ENCODE measurements at regions not wholly inside any gene's neighbourhood (a gene's known extent, or its start where the extent isn't known, plus 50 kb on each side); places are given as distances from the start of the nearest gene placed in this dataset.
A peak's percentile ranks its signal among the peaks of the same experiment; 100 is the strongest.

GRCh38 chr10:110387983-110388686 lies 83.4 kb upstream of the SMNDC1 start (continued):
- no peak for TF ChIP-seq NR2C2 (CRISPR knock-in tag; IDR thresholded peaks at IDR 0.05)
- peak; percentile 72 for TF ChIP-seq NR2C2 (tag; IDR thresholded peaks at IDR 0.05)
- no peak for TF ChIP-seq TEAD2 (tag; IDR thresholded peaks at IDR 0.05)
- TF ChIP-seq, protein P1, sequence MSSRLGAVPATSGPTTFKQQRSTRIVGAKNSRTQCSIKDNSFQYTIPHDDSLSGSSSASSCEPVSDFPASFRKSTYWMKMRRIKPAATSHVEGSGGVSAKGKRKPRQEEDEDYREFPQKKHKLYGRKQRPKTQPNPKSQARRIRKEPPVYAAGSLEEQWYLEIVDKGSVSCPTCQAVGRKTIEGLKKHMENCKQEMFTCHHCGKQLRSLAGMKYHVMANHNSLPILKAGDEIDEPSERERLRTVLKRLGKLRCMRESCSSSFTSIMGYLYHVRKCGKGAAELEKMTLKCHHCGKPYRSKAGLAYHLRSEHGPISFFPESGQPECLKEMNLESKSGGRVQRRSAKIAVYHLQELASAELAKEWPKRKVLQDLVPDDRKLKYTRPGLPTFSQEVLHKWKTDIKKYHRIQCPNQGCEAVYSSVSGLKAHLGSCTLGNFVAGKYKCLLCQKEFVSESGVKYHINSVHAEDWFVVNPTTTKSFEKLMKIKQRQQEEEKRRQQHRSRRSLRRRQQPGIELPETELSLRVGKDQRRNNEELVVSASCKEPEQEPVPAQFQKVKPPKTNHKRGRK (tag; IDR thresholded peaks at IDR 0.05): peak; percentile 67
- no peak for TF ChIP-seq DPF2 (IDR thresholded peaks at IDR 0.05)
- TF ChIP-seq ZNF175 (CRISPR knock-in tag; IDR thresholded peaks at IDR 0.05; ENCODE audit: low read depth): no peak
- TF ChIP-seq NR2C1 (IDR thresholded peaks at IDR 0.05): no peak
- TF ChIP-seq NR2C1 (tag; IDR thresholded peaks at IDR 0.05): peak; percentile 64
- TF ChIP-seq MEIS2 (IDR thresholded peaks at IDR 0.05; ENCODE audit: partially characterized antibody): peak; percentile 17

- DNase-seq (ENCODE audit: extremely low read depth in 1 of 4, low spot score in 3 of 4) (peak; percentile 23 to 46 (median 31)), ATAC-seq (peak; percentile 91), FAIRE-seq (peak; percentile 37)
- no TSS peak for BruUV-seq (replicated peaks)
- CTCF ChIA-PET (ENCODE audit: low intra/inter-chr PET ratio): interaction anchor here (1.3 kb wide), 1 partner anchor 148 kb away, joined by 3 read pairs; no protein-coding TSS in a partner anchor
- no peak overlapping the region for H3K9ac ChIP-seq (ENCODE audit: insufficient read depth in 1 of 2, low read depth in 2 of 2, low read length in 2 of 2)
- H3K36me3 ChIP-seq (ENCODE audit: control insufficient read depth, insufficient read depth, low read length): no peaks in the 10 kb centered on the region
- no peaks in the 10 kb centered on the region for H3K9me1 ChIP-seq (ENCODE audit: control insufficient read depth, insufficient read depth, low read length)
- peak overlapping the region; percentile 14; the same call in 1 of the 2 replicates for H3K4me2 ChIP-seq (ENCODE audit: insufficient read depth, low read length)
- H3K4me1 ChIP-seq (replicated peaks in 1 of 2; ENCODE audit: control insufficient read depth in 2 of 2, insufficient read depth in 2 of 2, low read length in 2 of 2): peaks cover 0 to 11% of the 10 kb centered on the region in 2 experiments; a peak in 2 of 5 replicates
- intact Hi-C loops (cut with micrococcal nuclease) (loop anchor here (5.0 kb wide), 1 partner anchor 109 kb away; the partner anchor contains the start of gene DUSP5), in situ Hi-C loops (cut with MboI) (no loop called here)
- no peaks in the 10 kb centered on the region for H4K20me1 ChIP-seq (replicated peaks; ENCODE audit: control insufficient read depth, insufficient read depth, low read length)
- WGBS (ENCODE audit: insufficient coverage, low coverage, missing lambda C conversion rate): 4% methylated on average over 7 of the region's 7 CpGs
- H3K9me3 ChIP-seq (replicated peaks; ENCODE audit: control insufficient read depth, insufficient read depth, low read depth, low read length): no peaks in the 10 kb centered on the region
- H3K27me3 ChIP-seq (ENCODE audit: control insufficient read depth in 2 of 2, insufficient read depth in 2 of 2, low read length in 2 of 2): peaks cover 2 to 26% of the 10 kb centered on the region in 2 experiments; a peak in 2 of 5 replicates
- H3K4me3 ChIP-seq: no peak overlapping the region
- H3K27ac ChIP-seq (ENCODE audit: extremely low read depth, low read depth, low read length): no peak overlapping the region
- POLR2A ChIA-PET: no interaction called here
- no peaks in the 10 kb centered on the region for H3K79me2 ChIP-seq (ENCODE audit: control insufficient read depth, insufficient read depth, low read length)
- H2AFZ ChIP-seq (ENCODE audit: low read depth, low read length): peak overlapping the region; percentile 38; the same call in 1 of the 2 replicates
- TF ChIP-seq, protein P2, sequence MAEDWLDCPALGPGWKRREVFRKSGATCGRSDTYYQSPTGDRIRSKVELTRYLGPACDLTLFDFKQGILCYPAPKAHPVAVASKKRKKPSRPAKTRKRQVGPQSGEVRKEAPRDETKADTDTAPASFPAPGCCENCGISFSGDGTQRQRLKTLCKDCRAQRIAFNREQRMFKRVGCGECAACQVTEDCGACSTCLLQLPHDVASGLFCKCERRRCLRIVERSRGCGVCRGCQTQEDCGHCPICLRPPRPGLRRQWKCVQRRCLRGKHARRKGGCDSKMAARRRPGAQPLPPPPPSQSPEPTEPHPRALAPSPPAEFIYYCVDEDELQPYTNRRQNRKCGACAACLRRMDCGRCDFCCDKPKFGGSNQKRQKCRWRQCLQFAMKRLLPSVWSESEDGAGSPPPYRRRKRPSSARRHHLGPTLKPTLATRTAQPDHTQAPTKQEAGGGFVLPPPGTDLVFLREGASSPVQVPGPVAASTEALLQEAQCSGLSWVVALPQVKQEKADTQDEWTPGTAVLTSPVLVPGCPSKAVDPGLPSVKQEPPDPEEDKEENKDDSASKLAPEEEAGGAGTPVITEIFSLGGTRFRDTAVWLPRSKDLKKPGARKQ (CRISPR knock-in tag; IDR thresholded peaks at IDR 0.05): no peak
- TF ChIP-seq CHD2 (IDR thresholded peaks at IDR 0.05; ENCODE audit: low read depth, low read length): no peak
- no peak for TF ChIP-seq ZNF830 (CRISPR knock-in tag; IDR thresholded peaks at IDR 0.05)
- TF ChIP-seq, protein P3, sequence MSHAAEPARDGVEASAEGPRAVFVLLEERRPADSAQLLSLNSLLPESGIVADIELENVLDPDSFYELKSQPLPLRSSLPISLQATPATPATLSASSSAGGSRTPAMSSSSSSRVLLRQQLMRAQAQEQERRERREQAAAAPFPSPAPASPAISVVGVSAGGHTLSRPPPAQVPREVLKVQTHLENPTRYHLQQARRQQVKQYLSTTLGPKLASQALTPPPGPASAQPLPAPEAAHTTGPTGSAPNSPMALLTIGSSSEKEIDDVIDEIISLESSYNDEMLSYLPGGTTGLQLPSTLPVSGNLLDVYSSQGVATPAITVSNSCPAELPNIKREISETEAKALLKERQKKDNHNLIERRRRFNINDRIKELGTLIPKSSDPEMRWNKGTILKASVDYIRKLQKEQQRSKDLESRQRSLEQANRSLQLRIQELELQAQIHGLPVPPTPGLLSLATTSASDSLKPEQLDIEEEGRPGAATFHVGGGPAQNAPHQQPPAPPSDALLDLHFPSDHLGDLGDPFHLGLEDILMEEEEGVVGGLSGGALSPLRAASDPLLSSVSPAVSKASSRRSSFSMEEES (CRISPR knock-in tag; IDR thresholded peaks at IDR 0.05): no peak
- no peak for TF ChIP-seq HMBOX1 (IDR thresholded peaks at IDR 0.05)
- TF ChIP-seq HDAC3 (IDR thresholded peaks at IDR 0.05; ENCODE audit: borderline replicate concordance, partially characterized antibody): no peak
- no peak for TF ChIP-seq DPF2 (IDR thresholded peaks at IDR 0.05)
Observed at GRCh38 chr10:110388687-110389052, 84.0 kb upstream of the SMNDC1 start.

Measured in K562 (cell line).